Neuronal stem cell (in vitro differentiated cells): ENCODE measurements at regions not wholly inside any gene's neighbourhood (a gene's known extent, or its start where the extent isn't known, plus 50 kb on each side); places are given as distances from the start of the nearest gene placed in this dataset.
"Not testable (repeated sequence)": the region's sequence is repeated elsewhere in the genome, so short reads cannot be mapped to it uniquely, and the experiment has no call there.

ENCODE experiments used
- DNase-seq: peaks from one replicate; pipeline ENCODE4 v3.0.0-alpha.2; 2013; ENCODE audit warnings: low spot score
- H2AFZ ChIP-seq: one replicate; pipeline ENCODE4 v1.6.1; 2013; ENCODE audit warnings: mild to moderate bottlenecking, low read length, inconsistent platforms
- H2AK5ac ChIP-seq: 2 replicates; pipeline ENCODE4 v1.6.1; 2013; ENCODE audit warnings: low read depth, mild to moderate bottlenecking, inconsistent platforms, low read length, moderate library complexity, mixed read lengths
- H2BK120ac ChIP-seq: 2 replicates; pipeline ENCODE4 v1.6.1; 2013; ENCODE audit warnings: low read depth, mild to moderate bottlenecking, inconsistent platforms, low read length, moderate library complexity, mixed read lengths
- H2BK12ac ChIP-seq: one replicate; pipeline ENCODE4 v1.6.1; 2013; ENCODE audit warnings: low read length, inconsistent platforms
- H2BK15ac ChIP-seq: 2 replicates; pipeline ENCODE4 v1.6.1; 2013; ENCODE audit warnings: mild to moderate bottlenecking, low read length, inconsistent platforms, mixed read lengths
- H2BK5ac ChIP-seq: one replicate; pipeline ENCODE4 v1.6.1; 2013; ENCODE audit warnings: inconsistent platforms, mild to moderate bottlenecking, low read length, moderate library complexity
- H3K14ac ChIP-seq: one replicate; pipeline ENCODE4 v1.6.1; 2013; ENCODE audit warnings: low read length, inconsistent platforms
- H3K18ac ChIP-seq: 2 replicates; pipeline ENCODE4 v1.6.1; 2013; ENCODE audit warnings: low read length, inconsistent platforms
- H3K23ac ChIP-seq: 2 replicates; pipeline ENCODE4 v1.6.1; 2013; ENCODE audit warnings: low read depth, mild to moderate bottlenecking, mixed read lengths, low read length, inconsistent platforms; ENCODE audit not compliant: poor library complexity
- H3K27ac ChIP-seq: replicated peaks from 3 replicates; pipeline ENCODE4 v1.5.1; 2013; ENCODE audit warnings: low read length, inconsistent platforms
- H3K27me3 ChIP-seq, 3 experiments: 2 replicates each; pipeline ENCODE4 v1.6.1; 2013; ENCODE audit warnings: low read length in 3 of 3, mild to moderate bottlenecking in 2 of 3, inconsistent platforms in 1 of 3, low read depth in 1 of 3, mixed read lengths in 1 of 3, moderate library complexity in 1 of 3; ENCODE audit not compliant: control insufficient read depth in 3 of 3, insufficient read depth in 3 of 3
- H3K36me3 ChIP-seq, 2 donors: replicated peaks in 1 of 2; 2 replicates each; pipeline ENCODE4 v1.6.1; 2013; ENCODE audit warnings: low read length in 2 of 2; ENCODE audit not compliant: control insufficient read depth in 2 of 2, insufficient read depth in 2 of 2
- H3K4ac ChIP-seq: 2 replicates; pipeline ENCODE4 v1.6.1; 2013; ENCODE audit warnings: inconsistent platforms, mild to moderate bottlenecking, low read length, moderate library complexity
- H3K4me1 ChIP-seq, 2 donors: 1 replicate in 1 of 2; 2 replicates in 1 of 2; pipeline ENCODE4 v1.6.1; 2013; ENCODE audit warnings: low read length in 2 of 2, low read depth in 1 of 2; ENCODE audit not compliant: control insufficient read depth in 2 of 2, insufficient read depth in 1 of 2
- H3K4me2 ChIP-seq: one replicate; pipeline ENCODE4 v1.6.1; 2013; ENCODE audit warnings: mild to moderate bottlenecking, low read length, inconsistent platforms; ENCODE audit not compliant: insufficient read depth, poor library complexity, severe bottlenecking
- H3K4me3 ChIP-seq, 2 donors: 2 replicates each; pipeline ENCODE4 v1.5.1; 2013; ENCODE audit warnings: low read length in 2 of 2, mild to moderate bottlenecking in 2 of 2, inconsistent platforms in 1 of 2, moderate library complexity in 1 of 2
- H3K79me1 ChIP-seq: one replicate; pipeline ENCODE4 v1.6.1; 2013; ENCODE audit warnings: low read depth, mild to moderate bottlenecking, inconsistent platforms, low read length, moderate library complexity
- H3K9ac ChIP-seq: one replicate; pipeline ENCODE4 v1.6.1; 2013; ENCODE audit warnings: mild to moderate bottlenecking, low read depth, low read length, inconsistent platforms; ENCODE audit not compliant: poor library complexity
- H3K9me3 ChIP-seq, 2 donors: replicated peaks in 1 of 2; 2 replicates each; pipeline versions ENCODE3 to v1.6.1; 2013; ENCODE audit warnings: low read length in 2 of 2, mild to moderate bottlenecking in 2 of 2, inconsistent platforms in 1 of 2, low read depth in 1 of 2, mixed read lengths in 1 of 2, moderate library complexity in 1 of 2; ENCODE audit not compliant: control insufficient read depth in 2 of 2, insufficient read depth in 1 of 2
- H4K8ac ChIP-seq: one replicate; pipeline ENCODE4 v1.6.1; 2013; ENCODE audit warnings: low read depth, mild to moderate bottlenecking, inconsistent platforms, low read length, moderate library complexity
- H4K91ac ChIP-seq: one replicate; pipeline ENCODE4 v1.6.1; 2013; ENCODE audit warnings: low read length, low read depth, mild to moderate bottlenecking, inconsistent platforms; ENCODE audit not compliant: poor library complexity
- WGBS, 2 donors: extraction: QIAGEN DNeasy Blood & Tissue Kit; methylation state at CpG; one replicate each; pipeline ENCODE4 v1.1.7; 2013; ENCODE audit warnings: missing lambda C conversion rate in 2 of 2, mixed read lengths in 1 of 2; ENCODE audit not compliant: insufficient read length in 2 of 2, insufficient replicate concordance in 1 of 2; ENCODE audit errors: extremely low coverage in 2 of 2; 5-methylcytosine and 5-hydroxymethylcytosine counted together

GRCh38 chr9:135409286-135410200 lies 70.0 kb upstream of the PPP1R26 start:
- Histone ChIP-seq H3K9ac (peak overlapping the region; percentile 21), H3K4me2 (no peak overlapping the region), H3K4me3 (no peak overlapping the region), H4K8ac (no peak overlapping the region), H3K18ac (peak overlapping the region; percentile 35), H3K27ac (no peak overlapping the region), H2BK120ac (peak overlapping the region; percentile 55), H4K91ac (no peak overlapping the region), H2AFZ (no peak overlapping the region), H2BK15ac (no peak overlapping the region), H3K9me3 (peaks cover 0 to 3% of the 10 kb centered on the region in 2 donors), H3K27me3 (peaks cover 0 to 12% (median 0%) of the 10 kb centered on the region in 3 experiments), H3K79me1 (peaks cover 3% of the 10 kb centered on the region), H2BK12ac (no peak overlapping the region), H2AK5ac (peak overlapping the region; percentile 6), H3K14ac (no peak overlapping the region), H2BK5ac (no peak overlapping the region), H3K4me1 (no peaks in the 10 kb centered on the region), H3K23ac (no peak overlapping the region), H3K4ac (no peak overlapping the region), H3K36me3 (no peaks in the 10 kb centered on the region)
- no CpG with 5 or more reads among the region's 30 CpGs for WGBS, 2 donors
- no peak for DNase-seq

GRCh38 chr9:135410421-135410820 lies 69.2 kb upstream of the PPP1R26 start:
- H3K23ac ChIP-seq = no peak overlapping the region
- no peak for DNase-seq
- H2AFZ ChIP-seq = no peak overlapping the region
- H3K79me1 ChIP-seq = no peaks in the 10 kb centered on the region
- peaks cover 0 to 3% of the 10 kb centered on the region in 2 donors for H3K9me3 ChIP-seq
- peak overlapping the region; percentile 56 for H3K14ac ChIP-seq
- no peaks in the 10 kb centered on the region for H3K36me3 ChIP-seq
- H4K91ac ChIP-seq = no peak overlapping the region
- H3K4me3 ChIP-seq = no peak overlapping the region
- no peak overlapping the region for H2BK5ac ChIP-seq
- H3K4me2 ChIP-seq = no peak overlapping the region
- peak overlapping the region; percentile 37 for H2AK5ac ChIP-seq
- no peak overlapping the region for H3K18ac ChIP-seq
- no peak overlapping the region for H3K27ac ChIP-seq
- no peak overlapping the region for H2BK120ac ChIP-seq
- peaks cover 0 to 13% (median 0%) of the 10 kb centered on the region in 3 experiments for H3K27me3 ChIP-seq
- no peak overlapping the region for H4K8ac ChIP-seq
- no peak overlapping the region for H2BK12ac ChIP-seq
- H3K4ac ChIP-seq = no peak overlapping the region
- H2BK15ac ChIP-seq = no peak overlapping the region
- H3K9ac ChIP-seq = no peak overlapping the region
- no CpG with 5 or more reads among the region's 7 CpGs for WGBS, 2 donors
- H3K4me1 ChIP-seq = no peaks in the 10 kb centered on the region

- H2BK120ac ChIP-seq = no peak overlapping the region
- H3K79me1 ChIP-seq = no peaks in the 10 kb centered on the region
- H3K4me2 ChIP-seq = no peak overlapping the region
- no peak overlapping the region for H3K4ac ChIP-seq
- H3K27me3 ChIP-seq = peaks cover 0 to 18% (median 0%) of the 10 kb centered on the region in 3 experiments
- no peaks in the 10 kb centered on the region for H3K36me3 ChIP-seq
- H3K18ac ChIP-seq = no peak overlapping the region
- no peak overlapping the region for H2BK15ac ChIP-seq
- no CpG with 5 or more reads among the region's 20 CpGs for WGBS, 2 donors
- no peak overlapping the region for H2AFZ ChIP-seq
- H2BK12ac ChIP-seq = no peak overlapping the region
- no peak for DNase-seq
- no peak overlapping the region for H3K27ac ChIP-seq
- no peak overlapping the region for H4K8ac ChIP-seq
- H3K4me1 ChIP-seq = no peaks in the 10 kb centered on the region
- no peak overlapping the region for H3K14ac ChIP-seq
- H3K23ac ChIP-seq = no peak overlapping the region
- no peak overlapping the region for H3K9ac ChIP-seq
- no peak overlapping the region for H3K4me3 ChIP-seq
- H4K91ac ChIP-seq = no peak overlapping the region
- no peak overlapping the region for H2BK5ac ChIP-seq
- peaks cover 0 to 3% of the 10 kb centered on the region in 2 donors for H3K9me3 ChIP-seq
- peak overlapping the region; percentile 37 for H2AK5ac ChIP-seq
Measured at GRCh38 chr9:135410831-135411473, 68.6 kb upstream of the PPP1R26 start.

DNA sequence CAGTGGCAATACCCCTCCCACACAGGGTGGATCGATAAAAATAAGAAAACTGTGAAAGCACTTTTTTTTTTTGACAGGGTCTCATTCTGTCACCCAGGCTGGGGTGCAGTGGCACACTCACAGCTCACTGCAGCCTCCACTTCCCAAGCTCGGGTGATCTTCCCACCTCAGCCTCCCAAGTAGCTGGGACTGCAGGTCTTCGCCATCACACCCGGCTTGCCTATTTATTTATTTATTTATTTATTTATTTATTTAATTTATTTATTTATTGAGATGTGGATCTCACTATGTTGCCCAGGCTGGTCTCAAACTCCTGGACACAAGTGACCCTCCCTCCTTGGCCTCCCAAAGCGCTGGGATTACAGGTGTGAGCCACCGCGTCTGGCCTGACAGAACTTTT lies 68.0 kb upstream of the PPP1R26 start:
- peaks cover 0 to 21% (median 0%) of the 10 kb centered on the region in 3 experiments for H3K27me3 ChIP-seq
- not testable (repeated sequence) for H3K4me3 ChIP-seq, H2BK12ac ChIP-seq, H3K14ac ChIP-seq, H2BK15ac ChIP-seq, H3K79me1 ChIP-seq, H4K91ac ChIP-seq, H3K4me1 ChIP-seq, H3K4me2 ChIP-seq, H2BK120ac ChIP-seq, H3K23ac ChIP-seq, H3K27ac ChIP-seq, H3K9me3 ChIP-seq, H3K4ac ChIP-seq, H3K18ac ChIP-seq, H2AK5ac ChIP-seq, DNase-seq, H2AFZ ChIP-seq, H3K36me3 ChIP-seq, H4K8ac ChIP-seq, H3K9ac ChIP-seq, H2BK5ac ChIP-seq
- no CpG with 5 or more reads among the region's 7 CpGs for WGBS, 2 donors
